Kidney (tissue), 13 donors: ENCODE measurements at regions not wholly inside any gene's neighbourhood (a gene's known extent, or its start where the extent isn't known, plus 50 kb on each side); places are given as distances from the start of the nearest gene placed in this dataset.

Experiments used
- DNase-seq, 5 donors: peaks; one replicate each; pipeline ENCODE4 v3.0.0-alpha.2; 2013 to 2020
- FAIRE-seq: peaks from 2 replicates; lab custom pipeline; 2012; peaks lifted over from hg19 to GRCh38; lab: Jason Lieb, UNC
- H3K27ac ChIP-seq, 2 donors: one replicate each; pipeline ENCODE4 v1.7.0; 2013; ENCODE audit warnings: low read depth in 2 of 2, low read length in 2 of 2, inconsistent platforms in 1 of 2
- H3K27me3 ChIP-seq: one replicate; pipeline ENCODE4 v1.7.1; 2013; ENCODE audit warnings: low read length, inconsistent platforms; ENCODE audit not compliant: control insufficient read depth, insufficient read depth
- H3K36me3 ChIP-seq, 3 donors: one replicate each; pipeline versions ENCODE4 v1.7.0 to v1.7.1; 2013; ENCODE audit warnings: low read length in 3 of 3, control low read depth in 1 of 3, inconsistent platforms in 1 of 3; ENCODE audit not compliant: insufficient read depth in 3 of 3, control insufficient read depth in 2 of 3
- H3K4me1 ChIP-seq, 3 donors: one replicate each; pipeline versions ENCODE4 v1.7.0 to v1.7.1; 2013; ENCODE audit warnings: low read length in 3 of 3, inconsistent platforms in 1 of 3, low read depth in 1 of 3; ENCODE audit not compliant: control insufficient read depth in 2 of 3, insufficient read depth in 2 of 3
- H3K4me3 ChIP-seq, 3 donors: one replicate each; pipeline versions ENCODE4 v1.7.0 to v1.8.1; 2013; ENCODE audit warnings: low read length in 3 of 3, control low read depth in 1 of 3, inconsistent platforms in 1 of 3
- H3K9ac ChIP-seq, 3 donors: one replicate each; pipeline versions ENCODE4 v1.7.0 to v1.7.1; 2013; ENCODE audit warnings: low read length in 3 of 3, control low read depth in 1 of 3, inconsistent platforms in 1 of 3
- H3K9me3 ChIP-seq, 3 donors: one replicate each; pipeline versions ENCODE4 v1.7.0 to v1.7.1; 2013; ENCODE audit warnings: low read length in 3 of 3, control low read depth in 1 of 3, inconsistent platforms in 1 of 3; ENCODE audit not compliant: control insufficient read depth in 2 of 3, insufficient read depth in 1 of 3
- CTCF ChIP-seq: IDR thresholded peaks from 3 replicates; pipeline ENCODE4 v1.5.1; 2012; ENCODE audit warnings: mild to moderate bottlenecking, moderate library complexity, borderline replicate concordance; ENCODE audit not compliant: insufficient read depth; ENCODE audit errors: extremely low read depth
- intact Hi-C: fragments of 100-400 bp; cut with DNase I; formaldehyde crosslinking; loops from one replicate; pipeline ENCODE4 v1.11.1; 2022
- donor health status: control.
- donor health status: control.
- donor health status: control.
- donor health status: control.
- donor health status: control.
- donor health status: DM: yes; HTN: yes; CAD: no.
- donor health status: Normal renal cell carcinoma (clear cell type).

DNA sequence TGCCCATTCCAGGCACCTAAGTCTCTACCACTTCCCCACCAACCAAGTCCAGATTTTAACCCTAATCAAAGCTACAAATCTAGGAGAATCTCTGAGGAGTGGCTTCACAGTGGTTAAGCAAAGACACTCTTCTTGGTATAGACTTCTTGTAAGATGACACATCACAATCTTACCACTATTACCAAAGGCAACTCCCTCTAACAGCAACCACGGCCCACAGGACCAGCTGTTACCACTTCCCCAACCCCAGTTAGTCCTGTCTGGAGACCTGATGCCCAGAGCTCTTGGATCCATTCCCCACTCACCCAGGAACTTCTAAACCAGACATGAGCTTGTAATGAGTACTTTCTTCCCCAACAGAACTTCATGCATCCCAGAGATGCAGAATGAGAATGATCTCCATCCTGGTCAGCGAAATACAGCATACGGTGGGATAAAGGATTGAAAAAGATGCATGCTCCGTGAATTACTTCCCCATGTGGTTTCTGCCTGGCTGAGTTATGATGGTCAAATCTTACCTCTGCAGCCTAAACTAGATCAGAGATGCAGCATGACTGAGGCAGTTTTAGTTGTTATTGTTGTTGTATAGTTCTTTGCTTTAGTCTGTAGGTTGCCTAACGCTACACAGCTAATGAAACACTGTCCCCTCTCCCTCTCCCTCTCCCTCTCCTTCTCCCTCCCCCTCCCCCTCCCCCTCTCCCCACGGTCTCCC is 87.7 kb upstream of the FOXN3 start:
- Histone ChIP-seq H3K9ac (no peak overlapping the region), H3K27ac (no peak overlapping the region), H3K36me3 (no peaks in the 10 kb centered on the region), H3K9me3 (no peaks in the 10 kb centered on the region), H3K4me3 (no peak overlapping the region), H3K4me1 (no peaks in the 10 kb centered on the region), H3K27me3 (no peaks in the 10 kb centered on the region)
- FAIRE-seq, result no peak
- TF ChIP-seq CTCF, result no peak
- intact Hi-C loops, result no loop called here
- no peak for DNase-seq

DNA sequence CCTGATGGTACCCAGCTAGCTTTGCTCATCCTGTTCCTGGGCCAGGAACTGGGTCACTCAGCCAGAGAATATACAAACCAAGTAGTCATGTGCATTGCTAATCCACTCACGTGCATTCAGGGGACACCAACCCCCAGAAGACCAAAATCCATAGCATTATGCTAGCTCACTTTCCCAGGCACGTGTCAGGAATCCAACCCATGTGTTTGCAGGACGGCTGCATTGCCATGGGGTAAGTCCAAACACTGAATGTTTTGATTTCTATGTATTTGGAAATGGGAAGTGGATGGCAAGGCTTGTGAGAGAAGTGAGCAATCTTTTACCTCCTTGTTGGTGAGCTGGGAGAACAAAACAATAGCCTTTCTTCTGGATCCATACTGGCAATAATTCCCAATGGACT is 87.1 kb upstream of the FOXN3 start:
- no peak overlapping the region for H3K27ac ChIP-seq
- FAIRE-seq, result no peak
- no peak for DNase-seq

DNA sequence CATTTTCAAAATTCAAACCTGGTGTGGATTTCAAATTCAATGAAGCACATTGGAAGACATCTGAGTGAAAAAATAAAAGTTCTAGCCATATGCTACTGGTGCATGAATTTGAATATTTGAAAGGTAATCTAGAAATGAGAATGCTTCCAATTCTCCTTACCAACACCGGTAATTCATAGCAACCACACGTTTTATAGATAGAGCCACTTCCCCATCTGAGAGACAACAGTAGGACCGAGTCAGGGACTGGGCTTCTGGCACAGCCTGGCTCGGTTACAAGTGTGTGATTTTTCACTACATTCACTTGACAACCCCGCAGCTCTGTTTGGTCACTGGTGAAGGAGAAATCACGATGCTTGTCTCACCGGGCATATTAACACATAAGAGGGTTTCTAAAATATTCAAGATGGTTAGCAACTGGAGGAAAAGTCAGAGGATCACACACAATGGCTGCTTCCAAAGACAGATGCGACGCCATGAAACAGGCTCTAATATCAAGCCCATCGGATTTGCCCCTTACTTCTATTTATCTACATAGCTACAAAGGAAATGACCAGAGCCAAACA is 86.5 kb upstream of the FOXN3 start:
- no peaks in the 10 kb centered on the region for H3K4me1 ChIP-seq
- H3K27ac ChIP-seq, result no peak overlapping the region
- no peak for DNase-seq
- no peak overlapping the region for H3K9ac ChIP-seq
- intact Hi-C loops, result no loop called here
- H3K36me3 ChIP-seq, result no peaks in the 10 kb centered on the region
- TF ChIP-seq CTCF, result no peak
- H3K4me3 ChIP-seq, result no peak overlapping the region
- no peaks in the 10 kb centered on the region for H3K9me3 ChIP-seq
- no peak for FAIRE-seq
- H3K27me3 ChIP-seq, result no peaks in the 10 kb centered on the region

More for the DNA sequence above, 87.1 kb upstream of the FOXN3 start:
- no peaks in the 10 kb centered on the region for H3K4me1 ChIP-seq
- H3K36me3 ChIP-seq, result no peaks in the 10 kb centered on the region
- no peak for TF ChIP-seq CTCF
- H3K9me3 ChIP-seq, result no peaks in the 10 kb centered on the region
- no peak overlapping the region for H3K4me3 ChIP-seq
- H3K27me3 ChIP-seq, result no peaks in the 10 kb centered on the region
- no peak overlapping the region for H3K9ac ChIP-seq
- intact Hi-C loops, result no loop called here
